Mucosa of descending colon (tissue), 3 donors: ENCODE measurements at regions not wholly inside any gene's neighbourhood (a gene's known extent, or its start where the extent isn't known, plus 50 kb on each side); places are given as distances from the start of the nearest gene placed in this dataset.

Experiments
- ATAC-seq: fragments of 200-7000 bp; cut with Tn5 transposase; one replicate; pipeline ENCODE4 v1.9.1; 2020; ENCODE audit warnings: mild to moderate bottlenecking, moderate library complexity
- DNase-seq, 3 donors: peaks; one replicate each; pipeline ENCODE4 v3.0.0-alpha.2; 2020
- H3K36me3 ChIP-seq: fragments of 200-600 bp; one replicate; pipeline ENCODE4 v1.8.0; 2021; ENCODE audit warnings: low read depth, mild to moderate bottlenecking
- H3K4me1 ChIP-seq: fragments of 200-600 bp; one replicate; pipeline ENCODE4 v1.8.0; 2021; ENCODE audit warnings: low read depth, mild to moderate bottlenecking
- H3K4me3 ChIP-seq: fragments of 200-600 bp; one replicate; pipeline ENCODE4 v1.8.0; 2021; ENCODE audit warnings: mild to moderate bottlenecking
- H3K9me3 ChIP-seq: fragments of 200-600 bp; one replicate; pipeline ENCODE4 v1.8.0; 2021; ENCODE audit warnings: mild to moderate bottlenecking
- CTCF ChIP-seq: fragments of 200-600 bp; IDR thresholded peaks from one replicate; pipeline ENCODE4 v1.8.0; 2022; ENCODE audit warnings: antibody characterized with exemption, mild to moderate bottlenecking
- intact Hi-C, 2 donors: fragments of 100-400 bp; cut with DNase I in 1 of 2; cut with micrococcal nuclease in 1 of 2; formaldehyde crosslinking; loops; one replicate each; pipeline versions ENCODE4 v1.11.0 to v1.11.1; 2022; cut with DNase I, micrococcal nuclease
- donor health status: DM: no; HTN: no; CAD: no; lungs with moderate emphysema.
- donor health status: DM: no; HTN: no; CAD: no.
- donor health status: DM: no; HTN: yes; CAD: no.

GRCh38 chr3:182404031-182404430 is 389.3 kb upstream of the ATP11B start:
- no peak for TF ChIP-seq CTCF
- H3K4me3 ChIP-seq = no peak overlapping the region
- no peaks in the 10 kb centered on the region for H3K9me3 ChIP-seq
- no peaks in the 10 kb centered on the region for H3K4me1 ChIP-seq
- no peak for ATAC-seq
- intact Hi-C loops = no loop called here
- no peaks in the 10 kb centered on the region for H3K36me3 ChIP-seq
- no peak for DNase-seq

- Histone ChIP-seq H3K9me3 (no peaks in the 10 kb centered on the region), H3K4me1 (no peaks in the 10 kb centered on the region), H3K36me3 (no peaks in the 10 kb centered on the region), H3K4me3 (no peak overlapping the region)
- DNase-seq (no peak), ATAC-seq (no peak)
- intact Hi-C loops = no loop called here
- TF ChIP-seq CTCF = no peak
These were observed 387.5 kb upstream of the ATP11B start for GRCh38 chr3:182405759-182406158.

GRCh38 chr3:182406786-182407185 is 386.5 kb upstream of the ATP11B start:
- Histone ChIP-seq H3K4me3 (no peak overlapping the region), H3K36me3 (no peaks in the 10 kb centered on the region), H3K9me3 (no peaks in the 10 kb centered on the region), H3K4me1 (no peaks in the 10 kb centered on the region)
- no peak for DNase-seq
- ATAC-seq = no peak
- intact Hi-C loops = no loop called here
- no peak for TF ChIP-seq CTCF

GRCh38 chr3:182410051-182410450 is 383.3 kb upstream of the ATP11B start:
- intact Hi-C loops = no loop called here
- DNase-seq (no peak), ATAC-seq (no peak)
- Histone ChIP-seq H3K4me3 (no peak overlapping the region), H3K36me3 (no peaks in the 10 kb centered on the region), H3K9me3 (no peaks in the 10 kb centered on the region), H3K4me1 (no peaks in the 10 kb centered on the region)
- TF ChIP-seq CTCF = no peak

GRCh38 chr3:182412066-182412465 is 381.2 kb upstream of the ATP11B start:
- no peak for ATAC-seq
- H3K36me3 ChIP-seq = no peaks in the 10 kb centered on the region
- H3K4me1 ChIP-seq = no peaks in the 10 kb centered on the region
- TF ChIP-seq CTCF = no peak
- H3K4me3 ChIP-seq = no peak overlapping the region
- no peaks in the 10 kb centered on the region for H3K9me3 ChIP-seq
- no peak for DNase-seq
- intact Hi-C loops = no loop called here

DNA sequence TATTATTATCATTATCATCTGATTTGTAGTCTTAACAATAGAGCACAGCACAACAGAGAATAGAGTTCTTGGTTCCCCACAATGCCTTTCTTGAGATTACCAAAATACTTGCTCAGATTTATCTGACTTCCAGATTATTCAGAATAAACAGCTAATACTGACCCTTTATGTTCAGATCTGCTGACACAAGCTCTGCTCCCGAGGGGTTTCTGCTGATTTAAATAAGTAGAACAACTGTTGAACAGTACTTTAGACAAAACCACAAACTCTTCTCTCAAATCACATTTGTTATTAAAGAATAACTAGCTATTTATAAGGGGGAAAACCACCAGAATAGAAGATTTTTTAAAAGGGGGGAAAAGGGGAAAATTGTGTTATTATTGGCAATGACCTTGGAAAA is 380.2 kb upstream of the ATP11B start:
- H3K36me3 ChIP-seq = no peaks in the 10 kb centered on the region

More for the DNA sequence above, 380.2 kb upstream of the ATP11B start:
- intact Hi-C loops = no loop called here
- no peak for DNase-seq
- Histone ChIP-seq H3K9me3 (no peaks in the 10 kb centered on the region), H3K4me3 (no peak overlapping the region), H3K4me1 (no peaks in the 10 kb centered on the region)
- TF ChIP-seq CTCF = no peak
- no peak for ATAC-seq
